ENCODE measurements at regions not wholly inside any gene's neighbourhood (a gene's known extent, or its start where the extent isn't known, plus 50 kb on each side); places are given as distances from the start of the nearest gene placed in this dataset.
"Not testable (repeated sequence)": the region's sequence is repeated elsewhere in the genome, so short reads cannot be mapped to it uniquely, and the experiment has no call there.

DNA sequence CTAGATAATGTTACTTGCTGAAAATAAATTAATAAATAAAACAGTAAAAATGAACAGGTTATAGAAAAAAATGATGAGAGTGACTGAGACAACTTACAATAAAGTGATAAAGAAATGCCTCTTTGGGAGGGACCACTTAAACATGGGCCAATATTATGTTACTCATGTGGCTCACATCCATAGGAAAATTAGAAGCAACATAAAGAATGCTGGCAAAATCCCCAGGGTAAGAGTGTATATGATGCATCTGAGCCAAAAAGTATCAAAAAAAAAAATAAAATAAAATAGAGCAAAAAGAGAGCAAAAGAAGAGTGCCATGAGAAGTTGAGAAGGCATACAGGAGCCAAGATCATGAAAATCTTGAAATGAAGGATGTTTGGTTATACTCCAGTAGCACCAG, 818.0 kb downstream of the LTN1 start:
- no peak for DNase-seq (ENCODE audit: low read depth)

DNA sequence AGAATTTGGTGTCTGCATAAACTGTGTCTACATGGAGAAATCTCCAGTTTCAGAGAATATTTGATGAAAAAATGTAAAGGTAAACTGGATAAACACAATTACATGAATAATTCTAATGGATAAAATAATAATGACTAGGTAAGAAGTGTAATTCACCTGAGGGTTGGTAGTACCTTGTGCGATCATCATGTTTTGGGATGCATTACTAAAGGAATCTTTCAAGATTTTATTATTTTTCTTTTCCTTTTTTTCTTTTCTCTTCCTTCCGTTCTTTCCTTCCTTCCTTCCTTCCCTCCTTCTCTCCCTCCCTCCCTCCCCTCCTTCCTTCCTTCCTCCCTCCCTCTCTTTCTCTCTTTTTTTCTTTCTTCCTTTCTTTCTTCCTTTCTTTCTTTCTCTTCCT, 818.7 kb downstream of the LTN1 start:
- DNase-seq (ENCODE audit: low read depth) = no peak

- no peak for DNase-seq (ENCODE audit: low read depth)
These were observed 820.3 kb downstream of the LTN1 start for GRCh38 chr21:28172376-28172775.

GRCh38 chr21:28167366-28167765, 825.3 kb downstream of the LTN1 start:
- no peak for DNase-seq (ENCODE audit: low read depth)

GRCh38 chr21:28164519-28164918, 828.2 kb downstream of the LTN1 start:
- not testable (repeated sequence) for DNase-seq (ENCODE audit: low read depth)

DNA sequence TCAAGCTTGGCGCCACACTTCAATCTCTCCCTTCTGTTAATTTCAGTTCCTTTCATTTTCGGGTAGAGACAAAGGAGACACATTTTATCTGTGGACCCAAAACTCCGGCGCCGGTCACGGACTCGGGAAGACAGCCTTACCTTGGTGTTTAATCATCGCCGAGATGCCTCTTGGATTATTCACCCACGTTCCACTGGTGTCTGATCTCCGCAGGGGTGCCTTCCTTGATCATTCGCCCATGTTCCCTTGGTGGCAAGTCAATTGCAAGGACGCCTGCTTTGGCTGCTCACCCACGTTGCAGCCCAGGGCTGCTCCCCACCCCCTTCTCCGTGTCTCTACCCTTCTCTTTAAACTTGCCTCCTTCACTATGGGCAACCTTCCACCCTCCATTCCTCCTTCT, 830.6 kb downstream of the LTN1 start:
- not testable (repeated sequence) for DNase-seq (ENCODE audit: low read depth)

DNA sequence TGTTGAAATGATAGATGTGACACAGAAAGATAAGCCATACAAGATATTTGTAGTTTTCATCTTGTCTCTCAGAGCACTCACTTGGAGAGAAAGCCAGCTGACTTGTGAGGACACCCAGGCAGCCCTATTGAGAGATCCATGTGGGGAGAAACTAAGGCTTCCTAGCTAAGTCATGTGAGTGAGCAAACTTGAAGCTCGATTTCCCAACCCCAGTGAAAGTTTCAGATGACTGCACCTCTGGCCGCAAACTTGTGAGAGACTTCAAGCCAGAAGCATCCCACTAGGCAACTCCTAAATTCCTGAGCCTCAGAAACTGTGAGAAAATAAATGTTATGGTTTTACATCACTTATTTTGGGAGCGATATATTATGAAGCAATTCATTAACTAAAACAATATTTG, 832.3 kb downstream of the LTN1 start:
- DNase-seq (ENCODE audit: low read depth) = no peak

DNA sequence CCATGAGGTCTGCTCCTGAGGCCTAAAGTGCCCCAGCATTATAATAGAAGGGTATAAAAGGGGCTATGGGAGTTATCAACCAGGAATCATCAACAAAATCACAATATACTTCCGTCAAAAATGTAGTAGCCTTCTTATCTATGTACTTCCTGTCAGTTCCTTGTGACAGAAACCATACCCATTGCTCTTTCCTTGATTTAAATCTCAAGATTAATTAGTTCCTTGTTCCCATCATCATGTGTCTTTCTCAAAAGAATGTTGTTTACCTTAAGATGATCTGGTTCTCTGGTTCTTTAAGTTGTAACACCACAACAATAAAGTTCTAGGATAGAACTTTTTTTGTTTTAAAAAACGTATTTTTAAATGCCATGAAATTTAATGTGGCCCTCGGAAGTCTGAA, 833.3 kb downstream of the LTN1 start:
- no peak for DNase-seq (ENCODE audit: low read depth)

GRCh38 chr21:28156590-28156989, 836.1 kb downstream of the LTN1 start:
- DNase-seq (ENCODE audit: low read depth) = no peak

DNA sequence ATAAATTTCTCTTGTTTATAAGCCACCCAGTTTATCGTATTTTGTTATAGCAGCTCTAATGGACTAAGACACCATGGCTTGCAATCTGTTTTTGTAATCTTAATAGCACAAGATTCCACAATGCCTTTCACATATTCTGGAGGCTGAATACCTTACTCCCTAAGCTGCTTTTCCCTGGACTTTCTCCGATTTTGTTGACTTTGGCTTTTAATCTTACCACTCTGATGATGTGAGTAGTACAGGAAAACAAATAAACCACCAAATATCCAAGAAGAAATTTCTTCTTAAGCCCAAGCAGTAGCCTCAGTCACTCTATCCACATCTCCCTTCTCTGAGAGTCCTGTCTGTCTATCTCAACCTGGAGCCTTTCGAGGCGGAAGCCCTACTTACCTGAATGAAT, 838.6 kb downstream of the LTN1 start:
- no peak for DNase-seq (ENCODE audit: low read depth)

DNA sequence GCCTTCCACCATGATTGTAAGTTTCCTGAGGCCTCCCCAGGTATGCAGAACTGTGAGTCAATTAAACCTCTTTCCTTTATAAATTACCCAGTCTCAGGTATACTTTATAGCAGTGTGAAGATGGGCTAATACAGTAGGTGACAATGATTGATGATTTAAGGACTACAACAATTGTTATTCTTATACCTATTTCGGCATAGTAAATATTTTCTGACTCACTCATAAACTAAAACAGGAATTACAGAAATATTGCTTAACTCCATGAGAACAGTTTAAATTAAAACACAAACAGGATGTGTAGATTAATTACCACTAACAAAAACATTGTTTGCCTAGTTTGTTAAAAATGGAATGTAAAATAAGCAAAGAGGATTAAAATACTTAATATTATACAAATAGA, 839.9 kb downstream of the LTN1 start:
- no peak for DNase-seq (ENCODE audit: low read depth)

DNA sequence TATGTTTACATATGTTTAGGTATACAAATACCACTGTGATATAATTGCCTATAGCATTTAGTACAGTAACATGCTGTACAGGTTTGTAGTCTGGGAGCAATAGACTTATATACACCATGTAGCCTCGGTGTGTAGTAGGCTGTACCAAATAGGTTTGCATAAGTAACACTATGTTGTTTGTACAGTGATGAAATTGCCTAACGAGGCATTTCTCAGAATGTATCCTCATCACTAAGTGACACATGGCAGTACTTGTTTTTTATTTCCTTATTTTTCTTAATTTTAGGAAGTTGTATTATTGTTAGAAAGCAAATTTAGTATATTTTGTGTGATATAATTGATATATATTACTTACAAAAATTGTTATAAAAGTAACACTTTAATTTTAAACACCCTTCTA, 840.9 kb downstream of the LTN1 start:
- DNase-seq (ENCODE audit: low read depth) = no peak

DNA sequence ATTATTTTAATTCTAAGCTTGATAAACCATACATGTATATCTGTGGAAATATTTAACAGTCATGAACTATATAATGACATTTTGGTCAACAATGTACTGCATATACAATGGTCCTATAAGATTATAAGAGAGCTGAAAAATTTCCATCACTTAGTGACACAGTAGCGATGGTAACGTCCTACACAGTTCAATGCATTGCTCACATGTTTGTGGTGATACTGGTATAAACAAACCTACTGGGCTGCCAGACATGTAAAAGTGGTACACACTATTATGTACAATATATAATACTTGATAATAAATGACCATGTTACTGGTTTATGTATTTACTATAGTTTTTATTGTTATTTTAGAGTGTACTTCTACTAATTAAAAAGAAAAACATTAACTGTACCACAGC, 841.9 kb downstream of the LTN1 start:
- no peak for DNase-seq (ENCODE audit: low read depth)

- DNase-seq (ENCODE audit: low read depth) = no peak
These were observed 844.1 kb downstream of the LTN1 start for GRCh38 chr21:28148400-28149064.

DNA sequence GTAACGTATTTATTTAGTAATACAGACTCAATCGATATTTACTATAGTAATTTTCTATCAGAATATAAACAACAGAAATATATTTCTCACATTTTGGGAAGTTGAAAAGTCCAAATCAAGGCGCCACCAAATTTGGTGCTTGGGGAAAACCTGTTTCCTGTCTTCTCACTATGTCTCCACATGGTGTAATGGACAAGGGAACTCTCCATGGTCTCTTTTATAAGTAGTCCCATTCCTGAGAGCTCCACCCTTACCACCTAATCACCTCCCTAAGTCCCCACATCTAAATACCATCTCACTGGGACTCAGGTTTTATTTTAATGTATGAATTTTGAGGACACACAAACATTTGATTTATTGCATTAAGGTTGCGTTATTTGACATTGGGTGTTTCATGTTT, 848.0 kb downstream of the LTN1 start:
- DNase-seq (ENCODE audit: low read depth) = no peak

GRCh38 chr21:28144089-28144488, 848.6 kb downstream of the LTN1 start:
- DNase-seq (ENCODE audit: low read depth) = no peak

GRCh38 chr21:28142697-28143096, 850.0 kb downstream of the LTN1 start:
- DNase-seq (ENCODE audit: low read depth) = no peak

- no peak for DNase-seq (ENCODE audit: low read depth)
These were observed 854.4 kb downstream of the LTN1 start for GRCh38 chr21:28138272-28138671.

GRCh38 chr21:28136656-28137255, 855.9 kb downstream of the LTN1 start:
- DNase-seq (ENCODE audit: low read depth) = no peak

DNA sequence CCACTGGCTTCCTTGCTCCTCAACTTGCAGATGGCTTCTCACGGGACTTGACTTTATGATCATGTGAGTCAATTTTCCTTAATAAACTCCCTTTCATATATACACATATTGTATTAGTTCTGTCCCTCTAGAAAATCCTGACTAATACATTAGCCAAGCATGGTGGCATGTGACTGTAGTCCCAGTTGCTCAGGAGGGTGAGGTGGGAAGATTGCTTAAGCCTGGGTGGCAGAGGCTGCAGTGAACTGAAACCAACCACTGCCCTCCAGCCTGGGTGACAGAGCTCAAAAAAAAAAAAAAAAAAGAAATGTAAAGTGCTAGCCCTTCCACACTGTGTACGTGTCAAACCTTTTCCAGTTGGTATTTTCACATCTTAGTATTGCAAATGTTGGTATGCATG, 857.0 kb downstream of the LTN1 start:
- no peak for DNase-seq (ENCODE audit: low read depth)

GRCh38 chr21:28133116-28133515, 859.6 kb downstream of the LTN1 start:
- DNase-seq (ENCODE audit: low read depth) = no peak

DNA sequence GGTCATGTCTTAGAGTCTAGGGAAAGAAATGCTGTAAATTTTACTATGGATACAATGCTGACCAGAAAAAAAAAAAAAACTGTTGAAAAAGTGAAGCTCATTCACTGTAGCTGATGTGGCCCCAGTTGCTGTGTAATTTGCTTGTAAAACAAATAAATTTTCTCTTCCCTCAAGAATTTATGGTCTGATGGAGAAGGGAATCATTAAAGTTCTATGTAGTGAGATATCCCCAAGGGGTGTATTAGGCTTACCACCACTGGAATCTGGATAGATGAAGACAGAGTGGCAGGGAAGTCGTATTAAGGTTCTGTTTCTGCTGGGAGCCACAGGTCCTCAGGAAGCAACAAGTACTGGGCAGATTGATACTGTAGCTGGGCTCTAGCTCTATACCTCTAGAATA, 860.0 kb downstream of the LTN1 start:
- DNase-seq (ENCODE audit: low read depth) = no peak

DNA sequence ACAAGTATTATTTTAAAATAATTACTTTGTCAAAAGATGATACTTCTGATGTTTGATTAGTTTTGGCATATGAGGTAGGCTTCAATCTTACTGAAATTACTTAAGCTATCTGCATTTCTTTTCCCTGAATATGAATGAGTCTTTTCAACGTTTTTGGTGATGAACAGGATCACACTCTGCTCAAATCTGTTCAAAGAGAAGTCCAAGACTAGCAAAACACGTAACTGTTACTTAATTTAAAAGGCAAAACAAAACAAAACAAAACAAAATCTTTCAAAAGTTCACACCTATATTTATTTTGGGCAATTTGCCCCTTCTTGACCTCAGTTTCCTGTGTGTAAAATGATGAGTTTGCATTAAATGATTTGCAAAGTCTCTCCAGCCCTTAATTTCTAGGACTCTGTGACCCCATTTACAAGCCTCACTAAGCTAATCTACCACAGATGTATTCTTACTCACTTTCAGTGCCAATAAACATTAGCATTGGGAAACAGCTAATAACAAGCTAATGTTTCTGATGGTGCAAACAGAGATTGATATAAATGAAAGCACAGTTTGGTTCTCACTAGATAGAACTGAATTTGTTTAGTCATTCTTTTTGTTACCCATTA, 865.4 kb downstream of the LTN1 start:
- no peak for DNase-seq (ENCODE audit: low read depth)
